ENCODE measurements at regions not wholly inside any gene's neighbourhood (a gene's known extent, or its start where the extent isn't known, plus 50 kb on each side); places are given as distances from the start of the nearest gene placed in this dataset.
"Not testable (repeated sequence)": the region's sequence is repeated elsewhere in the genome, so short reads cannot be mapped to it uniquely, and the experiment has no call there.

DNA sequence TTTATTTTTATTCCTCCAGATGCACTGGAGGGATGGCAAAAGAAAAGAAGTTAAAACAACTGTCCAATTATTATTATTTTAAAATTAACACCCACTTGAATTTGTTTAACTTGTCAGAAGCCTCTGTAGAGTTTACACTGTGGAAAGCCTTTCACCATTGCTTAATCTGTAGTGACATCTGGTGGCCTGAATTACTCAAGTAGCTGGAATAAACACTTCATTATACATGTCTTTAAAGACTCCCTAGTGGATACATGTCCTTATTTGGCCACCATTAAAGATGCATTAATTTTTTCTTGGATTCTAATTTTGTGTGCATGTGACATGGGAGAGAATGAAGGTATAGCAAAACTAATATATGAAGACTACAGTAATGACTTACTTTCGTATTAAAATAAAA lies 1496.5 kb downstream of the FAM181B start:
- DNase-seq = no peak

- not testable (repeated sequence) for DNase-seq
Observed at GRCh38 chr11:81227409-81227808, 1506.3 kb downstream of the FAM181B start.

DNA sequence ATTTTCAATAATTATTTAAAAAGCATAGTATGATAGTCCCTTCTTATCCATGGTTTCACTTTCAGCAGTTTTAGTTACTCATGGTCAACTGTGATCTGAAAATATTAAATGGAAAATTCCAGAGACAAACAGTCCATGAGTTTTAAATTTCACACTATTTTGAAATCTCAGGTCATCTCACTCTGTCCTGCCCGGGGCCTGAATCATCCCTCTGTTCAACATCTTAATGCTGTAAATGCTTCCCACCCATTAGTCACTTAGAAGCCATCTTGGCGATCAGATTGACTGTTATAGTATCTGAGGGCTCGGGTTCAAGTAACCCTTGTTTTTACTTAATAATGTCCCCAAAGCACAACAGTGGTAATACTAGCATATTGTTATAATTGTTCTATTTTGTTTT lies 1509.3 kb downstream of the FAM181B start:
- DNase-seq = no peak

- DNase-seq = no peak
Observed at GRCh38 chr11:81222491-81222890, 1511.2 kb downstream of the FAM181B start.

GRCh38 chr11:81220146-81220895 lies 1513.3 kb downstream of the FAM181B start:
- no peak for DNase-seq

- DNase-seq = no peak
Observed at GRCh38 chr11:81219661-81220060, 1514.0 kb downstream of the FAM181B start.

DNA sequence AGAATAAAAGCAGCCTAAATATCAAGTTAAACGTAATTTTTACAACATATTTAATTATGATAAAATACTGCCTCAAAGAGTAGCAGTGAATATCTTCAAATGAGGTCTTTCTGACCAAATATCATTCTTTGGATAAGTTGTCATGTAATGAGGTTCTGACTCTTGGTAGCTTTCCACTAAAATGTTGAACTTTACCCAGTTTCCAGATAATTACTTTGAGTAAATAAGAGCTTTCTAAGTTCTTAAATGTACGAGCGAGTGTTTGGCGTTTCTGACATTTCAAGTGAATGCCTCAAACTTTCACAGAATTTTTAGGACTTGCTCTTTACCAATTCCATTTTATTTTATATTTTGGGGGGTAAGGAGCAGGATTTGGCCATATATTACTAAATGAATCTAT lies 1515.2 kb downstream of the FAM181B start:
- no peak for DNase-seq

- no peak for DNase-seq
Observed at GRCh38 chr11:81211050-81211449, 1522.6 kb downstream of the FAM181B start.

- no peak for DNase-seq
Observed at GRCh38 chr11:81207421-81208054, 1526.1 kb downstream of the FAM181B start.

- DNase-seq = no peak
Observed at GRCh38 chr11:81203876-81204275, 1529.8 kb downstream of the FAM181B start.

DNA sequence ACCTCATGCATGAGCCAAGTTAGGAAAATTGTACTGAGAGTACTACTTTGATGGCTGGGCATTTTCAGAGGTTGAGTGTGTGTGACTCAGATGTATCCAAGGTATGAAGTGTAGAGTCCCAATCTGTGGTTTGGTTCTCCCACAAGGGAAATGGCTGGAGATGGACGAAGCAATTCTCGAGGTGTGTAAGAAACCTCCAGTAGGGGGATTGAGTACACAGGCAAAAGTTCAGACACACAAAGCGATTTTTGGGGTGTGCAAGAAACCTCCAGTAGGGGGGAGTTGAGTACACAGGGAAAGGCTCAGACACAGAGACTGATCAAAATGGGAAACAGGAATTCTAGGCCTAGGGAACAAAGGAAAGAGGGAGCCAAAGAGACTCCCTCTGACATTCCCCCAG lies 1536.3 kb downstream of the FAM181B start:
- DNase-seq = no peak

- no peak for DNase-seq
Observed at GRCh38 chr11:81192516-81192915, 1541.1 kb downstream of the FAM181B start.

DNA sequence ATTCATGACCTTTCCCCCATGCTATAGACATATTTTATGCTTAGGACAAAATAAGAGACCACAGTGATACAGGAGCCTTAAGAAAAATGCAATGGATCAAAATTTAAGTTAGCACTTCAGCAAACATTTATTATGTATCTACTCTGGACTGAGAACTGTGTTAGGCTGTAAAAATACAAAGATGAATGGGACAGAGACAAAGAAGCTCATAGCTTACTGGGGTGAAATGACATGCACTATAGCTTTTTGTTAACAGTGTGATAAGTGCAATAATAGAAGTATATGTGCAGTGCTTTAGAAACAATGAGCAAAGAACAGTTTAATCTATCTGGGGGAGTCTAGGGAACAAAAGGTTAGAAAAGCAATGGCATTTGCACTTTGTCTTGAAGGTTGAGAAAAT lies 1543.1 kb downstream of the FAM181B start:
- no peak for DNase-seq

- DNase-seq = not testable (repeated sequence)
Observed at GRCh38 chr11:81187033-81187432, 1546.6 kb downstream of the FAM181B start.

- DNase-seq = no peak
Observed at GRCh38 chr11:81174646-81175330, 1558.9 kb downstream of the FAM181B start.

DNA sequence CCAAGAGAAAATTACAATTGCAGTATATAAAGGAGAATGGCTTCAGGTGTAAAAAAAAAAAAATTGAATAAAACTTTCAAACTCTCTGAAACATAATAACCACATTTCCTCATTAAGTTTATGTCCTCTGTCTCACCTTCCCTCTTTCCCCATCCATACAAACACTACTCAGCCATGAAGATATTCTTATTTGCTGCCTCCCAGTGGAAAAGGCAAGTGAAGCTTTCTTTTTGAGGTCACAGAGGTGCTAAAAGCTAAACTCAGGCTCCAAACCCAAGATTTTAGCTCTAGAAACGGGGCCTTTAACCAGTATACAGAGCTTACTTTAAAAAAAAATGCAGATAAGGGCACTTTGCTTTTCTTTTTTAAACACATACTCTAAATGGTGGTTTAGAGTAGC lies 1568.5 kb downstream of the FAM181B start:
- no peak for DNase-seq

- DNase-seq = no peak
Observed at GRCh38 chr11:81159900-81160299, 1573.8 kb downstream of the FAM181B start.

GRCh38 chr11:81135570-81135969 lies 1598.1 kb downstream of the FAM181B start:
- DNase-seq = no peak

DNA sequence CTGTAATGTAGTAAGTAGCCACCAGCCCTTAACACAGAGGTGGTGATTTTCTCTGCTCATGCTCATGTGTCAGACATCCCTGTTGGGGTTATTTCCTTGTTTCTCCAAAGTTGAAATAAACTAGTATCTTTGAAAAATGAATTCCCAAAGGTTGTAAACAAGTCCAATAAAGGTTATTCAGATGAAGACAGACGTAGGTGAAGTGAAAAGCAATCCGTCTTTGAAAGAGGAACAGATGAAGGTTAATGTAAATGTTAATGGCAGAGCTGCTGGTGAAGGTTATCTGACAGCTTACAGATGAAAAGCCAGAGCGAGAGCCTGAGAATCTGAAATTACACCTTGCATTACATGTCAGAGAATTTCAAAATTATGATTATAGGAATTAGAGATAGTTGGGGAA lies 1604.0 kb downstream of the FAM181B start:
- no peak for DNase-seq

DNA sequence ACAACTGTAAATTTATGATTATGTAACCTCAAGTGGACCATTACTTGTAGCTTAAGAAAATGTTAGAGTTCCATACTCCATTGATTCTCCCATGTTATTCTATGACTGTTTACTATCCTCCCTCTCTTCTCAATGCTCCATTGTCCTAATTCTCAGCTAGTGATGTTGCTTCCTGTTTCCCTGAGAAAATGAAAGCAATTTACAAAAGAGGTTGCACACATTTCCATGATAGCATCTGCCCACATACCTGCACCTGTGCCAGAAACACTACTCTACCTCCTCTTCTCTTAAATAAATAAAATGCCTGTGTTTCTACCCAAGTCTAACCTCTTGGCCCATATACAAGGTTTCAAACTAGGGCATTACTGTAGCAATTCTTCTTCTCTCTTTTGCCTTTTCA lies 1620.9 kb downstream of the FAM181B start:
- no peak for DNase-seq

GRCh38 chr11:81104051-81104450 lies 1629.6 kb downstream of the FAM181B start:
- no peak for DNase-seq

DNA sequence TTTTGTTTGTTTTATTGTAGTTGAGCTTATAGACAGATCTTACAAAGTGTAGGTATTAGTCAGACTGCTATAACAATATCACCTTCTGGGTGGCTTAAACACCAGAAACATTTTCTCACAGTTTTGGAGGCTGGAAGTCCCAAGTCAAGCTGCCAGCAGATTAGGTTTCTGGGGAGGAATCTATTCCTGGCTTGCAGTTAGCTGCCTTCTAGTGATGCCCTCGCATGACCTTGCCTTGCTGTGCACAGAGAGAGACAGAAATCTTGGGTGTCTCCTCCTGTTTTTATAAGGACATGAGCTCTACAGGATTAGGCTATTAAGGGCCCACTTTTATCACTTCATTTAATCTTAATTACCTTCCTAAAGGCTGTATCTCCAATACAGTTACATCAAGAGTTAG lies 1635.2 kb downstream of the FAM181B start:
- no peak for DNase-seq

- DNase-seq = no peak
Observed at GRCh38 chr11:81092522-81092921, 1641.1 kb downstream of the FAM181B start.

- no peak for DNase-seq
Observed at GRCh38 chr11:81089242-81089641, 1644.4 kb downstream of the FAM181B start.
